ENCODE measurements at regions not wholly inside any gene's neighbourhood (a gene's known extent, or its start where the extent isn't known, plus 50 kb on each side); places are given as distances from the start of the nearest gene placed in this dataset.

- DNase-seq: no peak
Measured at GRCh38 chr9:81162361-81162760, 527.0 kb downstream of the TLE1 start.

DNA sequence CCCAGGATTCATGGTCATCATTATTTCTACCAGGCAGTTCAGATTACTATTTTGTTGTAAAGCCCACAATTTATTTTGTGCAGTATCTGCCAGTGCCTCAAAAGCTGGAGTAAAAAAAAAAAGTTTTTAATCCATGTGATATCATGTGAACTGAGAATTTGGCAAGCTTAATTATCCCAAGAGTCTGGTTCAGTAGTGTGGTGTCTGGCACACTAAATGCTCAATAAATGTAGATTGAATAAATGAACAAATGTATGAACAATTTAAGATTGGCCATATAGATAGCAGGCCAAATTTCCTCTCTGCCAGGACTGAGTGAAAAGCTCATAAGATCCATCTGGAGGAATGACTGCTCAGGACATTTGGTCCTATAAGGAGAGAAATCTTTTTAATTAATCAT is 533.0 kb downstream of the TLE1 start:
- no peak for DNase-seq

GRCh38 chr9:81150016-81150625 is 539.2 kb downstream of the TLE1 start:
- DNase-seq: no peak

DNA sequence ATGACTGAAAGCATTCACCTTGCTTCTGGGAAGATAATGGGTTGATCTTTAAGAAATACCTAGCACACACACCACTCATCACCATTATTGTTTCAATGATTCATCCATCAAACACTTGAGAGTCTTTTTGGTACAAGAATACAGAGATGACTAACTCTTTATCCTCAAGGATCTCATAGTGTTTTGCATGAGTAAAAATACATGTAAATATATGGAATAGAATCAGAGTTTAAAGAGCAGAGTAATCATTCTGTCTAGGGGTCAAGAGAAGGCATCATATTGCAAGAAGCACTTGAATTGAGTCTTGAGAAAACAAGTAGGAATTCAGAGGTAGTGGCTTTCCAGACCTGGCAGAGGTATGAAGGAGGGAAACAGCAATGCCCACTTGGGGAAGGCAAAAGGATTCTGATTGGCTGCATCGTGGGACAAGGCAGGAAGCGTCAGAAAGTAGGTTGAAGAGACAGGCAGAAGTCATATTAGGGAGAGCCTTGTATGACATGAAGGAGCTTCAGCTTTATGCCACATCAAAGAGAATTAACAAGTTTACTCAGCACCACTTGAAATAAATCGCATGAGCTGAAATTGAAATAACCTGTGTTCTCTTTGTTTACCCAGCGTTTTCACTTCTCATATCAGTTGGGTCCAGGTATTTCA is 542.5 kb downstream of the TLE1 start:
- no peak for DNase-seq

GRCh38 chr9:81146241-81146640 is 543.1 kb downstream of the TLE1 start:
- DNase-seq: no peak

GRCh38 chr9:81145331-81145963 is 543.9 kb downstream of the TLE1 start:
- no peak for DNase-seq

GRCh38 chr9:81141961-81142360 is 547.4 kb downstream of the TLE1 start:
- no peak for DNase-seq

- no peak for DNase-seq
Measured at GRCh38 chr9:81137976-81138568, 551.3 kb downstream of the TLE1 start.

GRCh38 chr9:81132796-81133195 is 556.6 kb downstream of the TLE1 start:
- DNase-seq: no peak

- DNase-seq: no peak
Measured at GRCh38 chr9:81132318-81132717, 557.0 kb downstream of the TLE1 start.

DNA sequence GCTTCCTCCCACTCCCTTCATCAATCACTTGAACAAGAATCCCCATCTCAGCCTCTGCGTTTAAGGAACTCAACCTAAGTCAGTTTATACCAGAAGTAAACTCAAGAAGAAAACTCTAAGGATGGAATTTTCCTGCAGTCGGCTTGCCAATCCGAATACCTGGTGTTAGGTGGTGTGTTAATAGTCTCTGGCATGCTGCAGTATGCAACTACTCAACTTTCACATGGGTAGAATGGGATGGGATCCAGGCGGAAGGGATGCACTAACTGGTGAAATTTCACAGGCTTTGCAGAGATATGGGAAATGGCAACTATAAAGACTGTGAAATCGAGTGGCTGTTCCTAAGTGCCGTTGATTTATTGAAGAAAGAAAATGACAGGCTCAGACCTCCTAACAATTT is 560.6 kb downstream of the TLE1 start:
- DNase-seq: no peak

DNA sequence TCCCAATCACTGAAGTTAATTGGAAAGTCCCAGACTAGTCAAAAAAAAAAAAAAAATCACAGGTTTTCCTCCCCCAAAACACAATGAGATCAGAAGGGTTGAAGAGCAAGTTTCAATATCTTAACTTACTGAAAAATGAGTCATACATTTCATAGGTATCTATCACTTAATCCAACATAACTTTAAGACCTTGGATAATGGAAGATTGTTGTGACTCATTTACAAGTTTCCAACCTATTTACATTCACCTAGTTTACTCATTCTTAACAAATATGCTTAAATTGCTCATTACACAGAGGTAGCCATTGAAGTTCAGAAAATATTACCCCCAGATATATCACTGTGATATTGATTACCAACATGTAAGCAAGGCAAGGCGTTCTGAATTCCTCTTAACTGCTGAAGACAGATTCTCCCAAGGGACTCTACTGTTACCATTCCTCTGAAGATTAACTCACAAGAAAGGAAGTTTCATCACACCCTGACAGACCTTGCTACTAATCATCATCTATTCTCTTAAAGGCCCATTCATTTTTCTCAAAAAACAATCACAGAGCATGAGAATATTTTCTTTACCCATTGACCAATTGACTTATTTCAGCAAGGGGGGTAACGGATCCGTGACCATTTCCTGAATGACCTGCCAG is 563.8 kb downstream of the TLE1 start:
- no peak for DNase-seq

DNA sequence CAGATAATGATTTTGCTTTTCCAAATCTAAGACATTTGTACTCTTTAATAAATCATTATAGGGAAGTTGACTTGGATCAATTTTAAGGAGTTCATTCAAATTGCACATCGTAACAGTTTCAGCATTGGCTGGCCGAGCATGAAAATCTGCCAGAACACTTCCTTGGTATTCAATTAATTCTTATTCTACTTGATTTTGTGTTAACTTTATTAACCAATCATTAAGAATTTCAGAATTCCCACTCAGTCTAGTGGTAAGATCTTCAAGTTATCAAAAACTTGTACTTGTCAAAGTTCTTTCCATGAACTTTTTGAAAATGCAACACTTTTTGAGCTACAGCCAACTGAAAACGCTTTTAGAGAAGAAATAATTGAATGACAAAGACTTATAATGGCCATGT is 565.8 kb downstream of the TLE1 start:
- DNase-seq: no peak

GRCh38 chr9:81122749-81123148 is 566.6 kb downstream of the TLE1 start:
- no peak for DNase-seq

- no peak for DNase-seq
Measured at GRCh38 chr9:81119591-81119990, 569.8 kb downstream of the TLE1 start.

- no peak for DNase-seq
Measured at GRCh38 chr9:81118416-81118815, 570.9 kb downstream of the TLE1 start.

DNA sequence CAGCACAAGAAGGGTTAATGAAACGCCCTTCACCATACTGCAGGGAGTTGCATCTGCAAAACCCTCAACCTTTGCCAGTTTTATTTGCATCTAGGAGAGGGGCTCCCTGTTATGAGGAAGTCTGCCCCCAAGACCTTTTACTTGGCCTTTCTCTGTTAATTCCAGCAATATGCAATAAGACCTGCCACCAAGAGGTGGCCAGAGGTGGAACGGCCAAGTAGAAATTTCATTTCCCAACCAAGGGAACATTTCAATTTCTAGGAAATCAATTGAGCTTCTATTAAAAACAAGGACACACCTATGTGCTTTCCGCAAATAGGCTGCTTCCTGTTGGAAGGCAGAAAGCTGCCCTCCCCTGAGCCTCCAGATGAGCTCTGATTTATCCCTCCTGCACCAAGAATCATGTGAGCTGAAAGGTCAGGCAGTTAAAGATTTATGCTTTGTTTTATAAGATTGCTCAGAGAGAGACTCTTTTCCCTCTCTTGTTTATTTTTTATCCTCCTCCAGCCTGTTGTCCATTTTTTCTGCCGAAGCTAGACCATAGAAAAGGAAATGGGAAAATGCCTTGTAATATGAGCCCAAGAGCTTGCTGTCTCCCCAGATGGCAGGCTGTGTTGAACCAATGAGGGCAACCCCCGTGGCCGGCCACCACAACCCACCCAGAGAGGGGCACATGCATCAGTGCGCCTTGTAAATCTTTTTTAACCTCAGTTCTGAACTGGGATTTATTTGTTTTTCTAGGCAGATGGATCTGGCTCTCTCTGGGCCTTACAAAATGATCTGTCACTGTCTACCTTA is 572.8 kb downstream of the TLE1 start:
- no peak for DNase-seq

DNA sequence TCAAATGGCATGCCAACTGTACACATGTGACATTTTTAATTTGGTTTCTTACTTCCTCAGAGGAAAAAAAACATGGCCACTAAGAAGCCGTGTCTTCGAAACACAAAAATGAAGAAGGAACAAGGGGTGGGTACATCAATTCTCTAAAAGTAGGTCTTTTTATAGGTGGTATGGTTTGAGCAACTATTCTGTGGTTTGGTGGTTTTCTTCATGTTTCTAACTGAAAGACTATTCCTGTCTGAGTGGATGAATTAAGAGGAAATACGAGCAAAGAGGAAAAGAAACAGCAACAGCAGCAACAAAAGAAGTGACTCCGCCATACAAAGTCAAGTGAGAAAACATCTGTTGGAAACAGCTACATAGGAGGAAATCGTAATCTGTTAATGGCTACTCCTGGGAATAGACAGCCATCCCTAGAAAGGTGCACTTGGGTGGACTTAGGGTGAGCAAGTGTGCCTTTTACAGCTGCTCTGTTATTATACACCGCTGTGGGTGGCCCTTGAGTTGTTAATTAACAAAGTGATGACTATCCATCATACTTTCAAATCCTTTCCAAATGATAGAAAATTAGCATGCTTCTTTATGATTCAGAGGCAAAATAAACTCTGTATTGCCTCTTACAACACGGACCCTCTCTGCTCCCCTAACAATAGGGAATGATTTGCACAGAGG is 575.8 kb downstream of the TLE1 start:
- no peak for DNase-seq

GRCh38 chr9:81112627-81113452 is 576.5 kb downstream of the TLE1 start:
- DNase-seq: no peak

DNA sequence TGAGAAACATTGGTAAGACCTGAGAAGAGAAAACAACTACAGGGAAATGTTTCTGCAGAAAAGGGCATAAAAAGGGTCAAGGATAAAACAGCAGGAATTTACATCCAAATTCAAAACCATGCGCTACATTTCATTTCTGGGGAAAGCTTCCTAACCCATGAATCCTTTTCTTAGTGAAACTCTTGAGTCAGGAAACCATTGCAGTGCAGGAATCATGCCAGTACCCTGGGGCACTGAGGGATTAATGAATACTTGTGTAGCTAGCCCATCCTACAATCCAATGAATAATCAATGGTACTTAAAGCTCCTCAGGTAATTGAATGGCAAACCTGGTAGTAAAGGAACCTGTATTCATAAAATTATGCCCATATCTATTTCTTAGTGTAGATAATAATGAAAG is 580.5 kb downstream of the TLE1 start:
- DNase-seq: no peak

- no peak for DNase-seq
Measured at GRCh38 chr9:81108391-81108790, 581.0 kb downstream of the TLE1 start.

Measured in activated naive CD4-positive, alpha-beta T cell (primary cell).